Panc1 (cell line): ENCODE measurements at regions not wholly inside any gene's neighbourhood (a gene's known extent, or its start where the extent isn't known, plus 50 kb on each side); places are given as distances from the start of the nearest gene placed in this dataset.

ENCODE experiments used
- ATAC-seq: fragments of 200-7000 bp; cut with Tn5 transposase; 2 replicates; pipeline ENCODE4 v1.9.1; 2020; ENCODE audit warnings: mild to moderate bottlenecking, moderate library complexity
- BruUV-seq: library from RNA; stranded (reverse); fragments of 400-500 nt; replicated peaks from 2 replicates; lab custom pipeline; 2021; lab: Mats Ljungman, UMichigan
- CTCF ChIA-PET: fragments of 300-600 bp; sonication (Branson Sonifier 250); formaldehyde crosslinking; loops from one replicate; lab custom pipeline; 2022; ENCODE audit warnings: antibody characterized with exemption; lab: Charles Lee
- POLR2A ChIA-PET: fragments of 300-600 bp; sonication (Branson Sonifier 250); formaldehyde crosslinking; loops from one replicate; lab custom pipeline; 2022; ENCODE audit warnings: antibody characterized with exemption; lab: Charles Lee
- DNase-seq: peaks from one replicate; pipeline ENCODE4 v3.0.0-alpha.2; 2010; ENCODE audit warnings: low read depth, low spot score
- H3K27ac ChIP-seq: 2 replicates; pipeline ENCODE4 v1.5.1; 2011; ENCODE audit warnings: mild to moderate bottlenecking, low read length, inconsistent platforms
- H3K27me3 ChIP-seq: fragments of 200-500 bp; sonication (Bioruptor generic); 2 replicates; pipeline ENCODE4 v1.6.0; 2014; ENCODE audit warnings: low read length, inconsistent platforms; ENCODE audit not compliant: control insufficient read depth, insufficient read depth
- H3K36me3 ChIP-seq: fragments of 200-500 bp; sonication (Bioruptor generic); 2 replicates; pipeline ENCODE4 v1.5.1; 2014; ENCODE audit warnings: inconsistent platforms, mild to moderate bottlenecking, low read length, moderate library complexity; ENCODE audit not compliant: control insufficient read depth, insufficient read depth
- H3K4me1 ChIP-seq: 2 replicates; pipeline ENCODE4 v1.5.1; 2011; ENCODE audit warnings: inconsistent platforms, mild to moderate bottlenecking, low read length, moderate library complexity; ENCODE audit not compliant: control insufficient read depth, insufficient read depth
- H3K4me3 ChIP-seq, 2 experiments: 2 replicates each; pipeline ENCODE4 v1.5.1; 2011 to 2012; ENCODE audit warnings: low read depth in 2 of 2, low read length in 2 of 2, mild to moderate bottlenecking in 2 of 2, inconsistent platforms in 1 of 2, moderate library complexity in 1 of 2
- H3K9me3 ChIP-seq: fragments of 200-500 bp; sonication (Bioruptor generic); 2 replicates; pipeline ENCODE4 v1.5.1; 2014; ENCODE audit warnings: low read depth, mild to moderate bottlenecking, inconsistent platforms, low read length, moderate library complexity; ENCODE audit not compliant: control insufficient read depth, insufficient read depth
- CTCF ChIP-seq: fragments of 450-650 bp; IDR thresholded peaks from 2 replicates; pipeline ENCODE4 v1.5.1; 2017; ENCODE audit warnings: mild to moderate bottlenecking
- POLR2AphosphoS5 ChIP-seq: IDR thresholded peaks from 2 replicates; pipeline ENCODE4 v1.6.1; 2012; ENCODE audit warnings: mild to moderate bottlenecking, low read depth, low read length, moderate library complexity
- REST ChIP-seq, 2 experiments: IDR thresholded peaks; 2 replicates each; pipeline ENCODE4 v1.6.1; 2011 to 2012; ENCODE audit warnings: low read depth in 2 of 2, control low read depth in 1 of 2, low read length in 1 of 2, mild to moderate bottlenecking in 1 of 2, moderate library complexity in 1 of 2; ENCODE audit not compliant: insufficient read depth in 1 of 2
- SIN3A ChIP-seq: IDR thresholded peaks from 2 replicates; pipeline ENCODE4 v1.6.1; 2012; ENCODE audit warnings: low read depth, mild to moderate bottlenecking, low read length, moderate library complexity, borderline replicate concordance; ENCODE audit not compliant: insufficient read depth
- TCF7L2 ChIP-seq: IDR thresholded peaks from 2 replicates; pipeline ENCODE4 v1.6.1; 2011; ENCODE audit warnings: mild to moderate bottlenecking, low read depth, low read length, inconsistent platforms
- in situ Hi-C: cut with HindIII; loops from 2 replicates; pipeline ENCODE4 v1.10.0; 2016; ENCODE audit warnings: low sequenced_read_pairs, low pct_unique_long_range_greater_than_20kb
- intact Hi-C: fragments of 100-400 bp; cut with micrococcal nuclease; formaldehyde crosslinking; loops from one replicate; pipeline ENCODE4 v1.10.0; 2022; ENCODE audit not compliant: unreplicated experiment

- Histone ChIP-seq H3K36me3 (no peaks in the 10 kb centered on the region), H3K4me1 (peaks cover 17% of the 10 kb centered on the region), H3K4me3 (no peak overlapping the region), H3K27me3 (no peaks in the 10 kb centered on the region), H3K27ac (no peak overlapping the region), H3K9me3 (no peaks in the 10 kb centered on the region)
- ATAC-seq (no peak), DNase-seq (no peak)
- ChIA-PET POLR2A (no interaction called here), CTCF (no interaction called here)
- no peak for TF ChIP-seq CTCF
- no peak for TF ChIP-seq SIN3A
- TF ChIP-seq REST (IDR thresholded peaks at IDR 0.05; ENCODE audit: insufficient read depth in 1 of 2, low read depth in 2 of 2, low read length in 1 of 2): no peak
- no peak for TF ChIP-seq POLR2AphosphoS5
- TF ChIP-seq TCF7L2: no peak
- intact Hi-C loops: no loop called here
- BruUV-seq: no TSS peak
- in situ Hi-C loops: no loop called here
Observed at GRCh38 chr20:50398471-50398820, 111.7 kb upstream of the PTPN1 start.

GRCh38 chr20:50398821-50399554, 111.2 kb upstream of the PTPN1 start:
- peaks cover 17% of the 10 kb centered on the region for H3K4me1 ChIP-seq
- POLR2A ChIA-PET: no interaction called here
- no peak for DNase-seq

GRCh38 chr20:50399555-50399916, 110.6 kb upstream of the PTPN1 start:
- no peak for TF ChIP-seq REST (IDR thresholded peaks at IDR 0.05; ENCODE audit: insufficient read depth in 1 of 2, low read depth in 2 of 2, low read length in 1 of 2)
- no peak for TF ChIP-seq TCF7L2
- H3K4me3 ChIP-seq: no peak overlapping the region
- no peak for DNase-seq
- BruUV-seq: no TSS peak
- H3K4me1 ChIP-seq: peaks cover 17% of the 10 kb centered on the region
- ChIA-PET POLR2A (no interaction called here), CTCF (no interaction called here)
- no peaks in the 10 kb centered on the region for H3K27me3 ChIP-seq
- in situ Hi-C loops: no loop called here
- no peak for ATAC-seq
- intact Hi-C loops: no loop called here
- no peaks in the 10 kb centered on the region for H3K9me3 ChIP-seq
- no peak overlapping the region for H3K27ac ChIP-seq
- H3K36me3 ChIP-seq: no peaks in the 10 kb centered on the region

More at GRCh38 chr20:50398821-50399554, 111.2 kb upstream of the PTPN1 start:
- H3K36me3 ChIP-seq: no peaks in the 10 kb centered on the region
- CTCF ChIA-PET: no interaction called here
- no peak overlapping the region for H3K4me3 ChIP-seq
- H3K9me3 ChIP-seq: no peaks in the 10 kb centered on the region
- in situ Hi-C loops: no loop called here
- H3K27ac ChIP-seq: no peak overlapping the region
- intact Hi-C loops: no loop called here
- no peak for ATAC-seq
- no TSS peak for BruUV-seq
- TF ChIP-seq TCF7L2 (no peak), POLR2AphosphoS5 (no peak), SIN3A (no peak)
- H3K27me3 ChIP-seq: no peaks in the 10 kb centered on the region
